ENCODE measurements at regions not wholly inside any gene's neighbourhood (a gene's known extent, or its start where the extent isn't known, plus 50 kb on each side); places are given as distances from the start of the nearest gene placed in this dataset.

- TF ChIP-seq GATA3 (IDR thresholded peaks at IDR 0.05; ENCODE audit: low read depth, low read length) = no peak
- no peak for TF ChIP-seq GATA2 (IDR thresholded peaks at IDR 0.05; ENCODE audit: low read depth, low read length)
Measured at GRCh38 chr2:238548902-238549462, 122.3 kb downstream of the ASB1 start.

GRCh38 chr2:238549866-238550265 is 123.1 kb downstream of the ASB1 start:
- TF ChIP-seq GATA3 (IDR thresholded peaks at IDR 0.05; ENCODE audit: low read depth, low read length) (no peak), GATA2 (IDR thresholded peaks at IDR 0.05; ENCODE audit: low read depth, low read length) (no peak)

- TF ChIP-seq GATA3 (IDR thresholded peaks at IDR 0.05; ENCODE audit: low read depth, low read length) (no peak), GATA2 (IDR thresholded peaks at IDR 0.05; ENCODE audit: low read depth, low read length) (no peak)
Measured at GRCh38 chr2:238551091-238551490, 124.4 kb downstream of the ASB1 start.

- no peak for TF ChIP-seq GATA3 (IDR thresholded peaks at IDR 0.05; ENCODE audit: low read depth, low read length)
- no peak for TF ChIP-seq GATA2 (IDR thresholded peaks at IDR 0.05; ENCODE audit: low read depth, low read length)
Measured at GRCh38 chr2:238552226-238552625, 125.5 kb downstream of the ASB1 start.

GRCh38 chr2:238553159-238553558 is 126.4 kb downstream of the ASB1 start:
- TF ChIP-seq GATA3 (IDR thresholded peaks at IDR 0.05; ENCODE audit: low read depth, low read length) (no peak), GATA2 (IDR thresholded peaks at IDR 0.05; ENCODE audit: low read depth, low read length) (no peak)

- TF ChIP-seq GATA3 (IDR thresholded peaks at IDR 0.05; ENCODE audit: low read depth, low read length) (no peak), GATA2 (IDR thresholded peaks at IDR 0.05; ENCODE audit: low read depth, low read length) (no peak)
Measured at GRCh38 chr2:238554468-238555315, 128.0 kb downstream of the ASB1 start.

- TF ChIP-seq GATA2 (IDR thresholded peaks at IDR 0.05; ENCODE audit: low read depth, low read length) = no peak
- TF ChIP-seq GATA3 (IDR thresholded peaks at IDR 0.05; ENCODE audit: low read depth, low read length) = no peak
Measured at GRCh38 chr2:238555786-238556542, 129.2 kb downstream of the ASB1 start.

- no peak for TF ChIP-seq GATA2 (IDR thresholded peaks at IDR 0.05; ENCODE audit: low read depth, low read length)
- no peak for TF ChIP-seq GATA3 (IDR thresholded peaks at IDR 0.05; ENCODE audit: low read depth, low read length)
Measured at GRCh38 chr2:238557431-238557830, 130.7 kb downstream of the ASB1 start.

GRCh38 chr2:238557936-238558335 is 131.2 kb downstream of the ASB1 start:
- TF ChIP-seq GATA3 (IDR thresholded peaks at IDR 0.05; ENCODE audit: low read depth, low read length) (no peak), GATA2 (IDR thresholded peaks at IDR 0.05; ENCODE audit: low read depth, low read length) (no peak)

GRCh38 chr2:238558456-238559099 is 131.9 kb downstream of the ASB1 start:
- TF ChIP-seq GATA2 (IDR thresholded peaks at IDR 0.05; ENCODE audit: low read depth, low read length) (no peak), GATA3 (IDR thresholded peaks at IDR 0.05; ENCODE audit: low read depth, low read length) (no peak)

GRCh38 chr2:238560234-238560633 is 133.5 kb downstream of the ASB1 start:
- TF ChIP-seq GATA2 (IDR thresholded peaks at IDR 0.05; ENCODE audit: low read depth, low read length) (no peak), GATA3 (IDR thresholded peaks at IDR 0.05; ENCODE audit: low read depth, low read length) (no peak)

- no peak for TF ChIP-seq GATA2 (IDR thresholded peaks at IDR 0.05; ENCODE audit: low read depth, low read length)
- TF ChIP-seq GATA3 (IDR thresholded peaks at IDR 0.05; ENCODE audit: low read depth, low read length) = no peak
Measured at GRCh38 chr2:238561230-238561629, 134.5 kb downstream of the ASB1 start.

GRCh38 chr2:238562446-238562845 is 135.7 kb downstream of the ASB1 start:
- TF ChIP-seq GATA2 (IDR thresholded peaks at IDR 0.05; ENCODE audit: low read depth, low read length) (no peak), GATA3 (IDR thresholded peaks at IDR 0.05; ENCODE audit: low read depth, low read length) (no peak)

GRCh38 chr2:238563551-238563950 is 136.8 kb downstream of the ASB1 start:
- TF ChIP-seq GATA2 (IDR thresholded peaks at IDR 0.05; ENCODE audit: low read depth, low read length) (no peak), GATA3 (IDR thresholded peaks at IDR 0.05; ENCODE audit: low read depth, low read length) (no peak)

Data from SH-SY5Y (cell line).